NCI-H446 (cell line): ENCODE measurements at regions not wholly inside any gene's neighbourhood (a gene's known extent, or its start where the extent isn't known, plus 50 kb on each side); places are given as distances from the start of the nearest gene placed in this dataset.

Source experiments
- DNase-seq, 2 experiments: peaks; one replicate each; lab custom pipeline; 2025; lab: John Stamatoyannopoulos, UW

DNA sequence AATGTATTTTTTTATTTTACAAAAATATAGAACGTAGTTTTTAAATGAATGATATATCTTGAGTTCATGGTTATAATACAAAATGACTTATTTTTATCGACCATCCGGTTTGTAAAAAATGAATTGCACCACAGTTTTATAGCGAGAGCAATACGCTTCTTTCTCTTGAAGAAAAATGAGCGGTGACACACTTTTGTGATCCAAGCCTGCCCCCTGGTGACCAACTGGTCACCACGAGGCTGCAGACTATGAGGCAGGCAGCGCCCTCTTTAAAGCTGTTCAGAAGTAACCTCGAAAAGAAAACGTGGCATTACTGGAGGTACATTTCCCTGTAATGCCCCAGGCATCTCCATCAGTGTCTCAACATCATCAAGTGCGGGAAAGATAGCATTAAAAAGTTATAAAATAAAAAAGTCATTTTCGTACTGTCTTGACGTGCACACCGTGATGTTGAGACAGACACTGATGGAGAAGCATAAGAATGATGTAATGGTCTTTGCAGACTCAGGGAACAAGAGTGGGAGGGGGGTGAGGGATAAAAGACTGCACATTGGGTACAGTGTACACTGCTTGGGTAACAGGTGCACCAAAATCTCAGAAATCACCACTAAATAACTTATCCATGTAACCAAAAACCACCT lies 734.2 kb upstream of the ADAMTS5 start:
- DNase-seq, result peak; percentile 75 to 93

DNA sequence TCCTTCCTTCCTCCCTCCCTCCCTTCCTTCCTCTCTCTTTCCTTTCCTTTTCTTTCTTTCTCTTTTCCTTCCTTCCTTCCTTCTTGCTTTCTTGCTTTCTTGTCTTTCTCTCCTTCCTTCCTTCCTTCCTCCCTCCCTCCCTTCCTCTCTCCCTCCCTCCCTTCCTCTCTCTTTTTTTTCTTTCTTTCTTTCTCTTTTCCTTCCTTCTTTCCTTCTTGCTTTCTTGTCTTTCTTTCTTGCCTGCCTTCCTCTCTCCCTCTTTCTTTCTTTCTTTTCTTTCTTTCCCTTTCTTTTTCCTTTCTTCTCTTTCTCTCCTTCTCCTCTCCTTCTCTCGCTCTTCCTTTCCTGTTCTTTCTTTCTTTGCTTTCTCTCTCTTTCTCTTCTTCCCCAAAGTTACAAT lies 728.4 kb upstream of the ADAMTS5 start:
- no peak for DNase-seq

GRCh38 chr21:27694667-27695066 lies 727.8 kb upstream of the ADAMTS5 start:
- no peak for DNase-seq

GRCh38 chr21:27693376-27693775 lies 726.5 kb upstream of the ADAMTS5 start:
- DNase-seq, result no peak

- no peak for DNase-seq
Measured at GRCh38 chr21:27691516-27691915, 724.6 kb upstream of the ADAMTS5 start.

- no peak for DNase-seq
Measured at GRCh38 chr21:27691006-27691405, 724.1 kb upstream of the ADAMTS5 start.

DNA sequence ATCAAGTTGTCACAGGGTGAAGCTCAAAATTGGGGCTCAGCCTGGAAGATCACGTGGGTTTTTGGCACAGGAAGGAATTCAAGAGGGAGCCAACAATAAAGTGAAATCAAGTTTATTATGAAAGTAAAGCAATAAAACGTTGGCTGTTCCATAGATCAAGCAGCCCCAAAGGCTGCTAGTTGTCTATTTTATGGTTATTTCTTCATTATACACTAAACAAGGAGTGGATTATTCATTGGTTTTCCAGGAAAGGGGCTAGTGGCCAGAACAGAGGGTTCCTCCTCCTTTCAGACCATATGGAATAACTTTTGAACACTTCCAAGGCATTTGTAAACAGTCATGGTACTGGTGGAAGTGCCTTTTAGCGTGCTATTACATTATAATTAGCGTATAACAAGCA lies 723.5 kb upstream of the ADAMTS5 start:
- DNase-seq, result no peak

DNA sequence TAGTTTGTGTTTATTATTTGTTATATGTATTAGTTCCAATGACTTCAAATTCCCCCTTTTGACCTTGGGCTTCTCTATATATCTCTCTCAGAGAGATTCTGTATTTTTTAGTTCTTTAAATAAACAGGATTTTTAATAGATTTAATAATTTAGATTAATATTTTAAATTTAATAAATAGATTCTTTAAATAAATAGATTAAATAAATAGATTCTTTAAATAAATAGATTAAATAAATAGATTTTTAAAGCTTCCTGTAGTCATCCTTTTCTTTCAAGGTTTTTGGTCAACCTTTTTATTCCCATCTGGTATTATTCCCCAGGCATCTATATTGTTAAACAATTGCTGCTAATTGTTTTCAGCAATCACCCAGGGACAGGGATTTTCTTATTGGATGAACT lies 721.9 kb upstream of the ADAMTS5 start:
- DNase-seq, result no peak

DNA sequence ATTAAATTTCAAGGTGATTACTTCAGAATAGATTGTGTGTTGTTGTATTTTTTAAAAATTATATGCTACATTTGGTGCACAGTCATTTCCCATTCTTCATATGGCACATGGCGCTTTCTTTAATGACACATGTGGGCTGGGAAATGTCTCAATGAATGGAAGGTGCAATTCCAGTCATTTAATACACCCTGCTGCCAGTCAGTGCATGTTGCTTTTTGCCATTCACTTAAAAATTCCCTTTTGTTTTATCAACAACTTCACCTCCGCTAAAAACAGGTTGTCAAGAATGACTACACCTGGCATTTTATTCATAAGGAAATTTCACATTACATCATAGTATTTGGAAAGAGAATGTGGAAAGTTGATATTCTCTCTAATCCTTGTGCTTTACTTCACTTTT lies 716.4 kb upstream of the ADAMTS5 start:
- DNase-seq, result no peak

- no peak for DNase-seq
Measured at GRCh38 chr21:27681841-27682240, 715.0 kb upstream of the ADAMTS5 start.

GRCh38 chr21:27681038-27681437 lies 714.1 kb upstream of the ADAMTS5 start:
- DNase-seq, result no peak

DNA sequence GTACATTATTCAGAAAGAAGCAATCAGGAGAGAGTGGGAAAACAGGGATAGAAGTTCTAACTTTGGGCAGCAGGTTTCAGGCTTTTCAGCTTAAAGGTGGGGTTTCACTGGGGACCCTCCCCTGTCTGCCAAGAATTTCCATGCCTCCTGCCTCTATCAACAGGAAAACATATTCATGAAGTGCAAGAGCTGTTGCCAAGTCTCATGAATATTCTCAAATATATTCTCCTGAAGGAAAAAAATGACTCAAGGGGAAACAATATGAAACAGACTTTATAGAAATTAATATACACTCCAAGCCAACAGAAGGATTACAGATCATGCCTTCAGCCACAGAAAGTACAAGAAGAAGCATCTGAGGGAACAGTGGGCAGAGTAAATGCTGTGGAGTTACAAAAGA lies 713.3 kb upstream of the ADAMTS5 start:
- DNase-seq, result no peak

DNA sequence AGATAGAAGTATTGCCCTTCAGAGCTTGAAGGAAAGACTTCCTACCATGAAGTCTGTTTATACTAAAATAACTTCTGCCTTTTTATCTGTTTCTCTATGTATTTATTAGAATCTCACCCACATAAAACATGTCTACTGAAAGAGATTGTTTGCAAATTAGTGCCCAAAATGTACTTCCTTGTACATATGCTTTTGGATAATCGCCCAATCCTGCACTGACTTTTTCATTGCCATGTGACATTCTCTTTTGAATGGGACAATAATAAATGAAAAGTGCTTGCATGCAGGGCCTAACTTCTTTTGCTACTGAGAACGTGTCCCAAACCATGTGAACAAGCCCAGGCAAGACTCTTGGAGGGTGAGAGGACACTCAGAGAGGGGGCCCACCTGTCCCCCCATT lies 711.6 kb upstream of the ADAMTS5 start:
- no peak for DNase-seq

DNA sequence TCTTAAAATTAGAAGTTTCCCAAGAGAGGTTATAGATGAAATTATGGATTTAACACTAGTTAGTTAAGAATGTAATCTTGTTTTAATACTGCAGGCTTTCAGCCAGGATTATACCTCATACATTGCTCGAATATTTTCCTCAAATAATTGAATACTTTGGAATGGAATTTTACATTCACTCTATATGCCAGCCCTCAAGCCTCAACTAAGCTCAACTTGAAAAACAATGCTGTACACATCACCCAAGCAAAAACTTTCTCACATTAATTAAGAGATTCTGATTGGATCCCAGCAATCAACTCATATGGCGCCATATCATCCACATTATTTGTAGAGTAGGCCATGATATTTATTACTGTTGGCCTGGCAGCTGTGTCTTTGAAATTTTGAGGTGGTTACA lies 710.7 kb upstream of the ADAMTS5 start:
- DNase-seq, result no peak

- no peak for DNase-seq
Measured at GRCh38 chr21:27675306-27675705, 708.4 kb upstream of the ADAMTS5 start.

GRCh38 chr21:27674041-27674615 lies 707.2 kb upstream of the ADAMTS5 start:
- DNase-seq, result no peak

GRCh38 chr21:27673581-27673980 lies 706.7 kb upstream of the ADAMTS5 start:
- peak in 1 of 2 experiments; percentile 10 for DNase-seq

DNA sequence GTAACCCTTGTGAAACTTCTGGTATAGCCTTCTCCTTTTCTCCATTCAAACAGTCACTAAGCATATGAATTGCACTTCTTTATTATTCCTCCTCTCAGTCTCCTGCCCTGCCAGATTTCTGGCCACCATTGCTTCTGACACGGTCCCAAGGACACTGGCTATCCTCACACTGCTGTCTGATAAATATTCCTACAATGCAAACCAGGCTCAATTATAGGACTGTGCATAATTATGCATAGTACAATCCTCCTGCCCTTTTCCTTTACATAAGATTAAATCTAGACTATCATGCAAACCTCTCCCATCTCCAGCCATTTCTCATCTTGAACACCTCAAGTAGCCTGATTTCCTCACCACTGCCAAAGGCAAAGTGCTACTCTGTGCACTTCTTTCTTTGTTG lies 704.3 kb upstream of the ADAMTS5 start:
- no peak for DNase-seq

DNA sequence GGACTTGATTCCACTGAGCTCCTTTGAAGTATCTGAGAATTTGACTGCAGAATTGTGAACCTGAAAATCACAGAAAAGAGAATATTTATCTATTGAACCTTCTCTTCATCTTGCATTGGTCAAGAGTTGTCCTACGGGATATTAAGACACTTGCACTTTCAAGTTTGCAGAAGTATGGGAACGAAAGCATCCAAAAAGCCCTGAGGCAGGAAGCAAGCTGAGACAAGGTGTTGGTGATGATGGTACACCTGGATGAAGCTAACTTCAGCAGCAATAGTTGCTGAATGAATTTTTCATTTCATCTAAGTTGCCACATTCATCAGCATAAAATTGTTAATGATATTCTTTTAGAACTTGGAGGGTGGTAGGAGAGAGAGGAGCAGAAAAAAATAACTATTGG lies 686.6 kb upstream of the ADAMTS5 start:
- DNase-seq, result no peak

DNA sequence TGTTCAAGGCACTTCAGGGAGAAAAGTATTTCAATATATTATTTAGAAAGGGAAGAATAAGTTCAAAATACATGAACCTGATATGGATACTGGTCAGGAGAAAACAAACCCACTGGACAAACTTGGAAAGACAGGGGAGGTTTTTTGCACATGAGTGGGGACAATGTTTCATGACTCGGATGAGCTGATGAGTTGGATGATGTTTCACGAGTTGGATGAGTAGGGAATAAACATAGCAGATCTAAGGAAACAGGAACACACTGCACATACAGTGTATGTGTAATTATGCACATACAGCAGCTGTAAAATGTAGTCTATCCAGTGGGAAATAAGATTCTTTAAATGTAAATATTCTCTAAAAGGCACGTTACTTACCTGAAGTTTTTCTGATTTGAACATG lies 682.9 kb upstream of the ADAMTS5 start:
- DNase-seq, result no peak

DNA sequence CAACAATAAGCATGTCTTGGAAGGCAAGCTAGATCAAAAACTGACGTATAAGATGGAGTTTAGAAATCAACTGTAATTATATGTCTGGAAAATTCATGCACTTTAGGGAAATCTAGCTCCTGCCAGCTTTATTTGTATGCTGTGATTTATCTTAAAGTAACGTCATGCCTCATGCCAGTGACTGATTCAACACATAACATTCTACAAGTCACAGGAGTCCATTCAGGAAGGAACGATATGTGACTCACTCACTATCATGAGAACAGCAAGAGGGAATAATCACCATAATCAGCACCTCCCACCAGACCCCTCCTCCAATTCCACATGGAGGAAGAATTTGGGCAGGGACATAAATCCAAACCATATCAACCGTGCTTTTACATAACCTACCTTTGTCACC lies 682.4 kb upstream of the ADAMTS5 start:
- no peak for DNase-seq

- DNase-seq, result peak in 1 of 2 experiments; percentile 14
Measured at GRCh38 chr21:27648560-27648959, 681.7 kb upstream of the ADAMTS5 start.

DNA sequence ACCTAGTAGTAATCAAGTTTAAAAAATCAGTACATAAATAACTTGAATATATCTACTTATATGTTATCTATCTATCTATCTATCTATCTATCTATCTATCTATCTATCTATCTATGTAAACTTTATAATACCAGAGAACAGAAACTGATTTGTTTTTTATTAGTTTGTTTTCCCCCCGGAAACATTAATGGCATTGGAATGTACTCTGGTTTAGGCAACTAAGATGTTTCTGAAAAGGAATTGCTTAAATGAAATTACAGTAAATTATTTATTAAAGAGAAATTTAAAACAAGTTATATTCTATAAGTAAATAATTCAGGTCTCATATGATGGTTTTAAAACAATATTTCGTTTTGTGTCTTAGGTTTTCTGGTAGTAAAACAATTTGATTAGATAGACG lies 681.0 kb upstream of the ADAMTS5 start:
- DNase-seq, result no peak

GRCh38 chr21:27647401-27647800 lies 680.5 kb upstream of the ADAMTS5 start:
- DNase-seq, result no peak
